Urinary bladder (tissue), 3 donors: ENCODE measurements at regions not wholly inside any gene's neighbourhood (a gene's known extent, or its start where the extent isn't known, plus 50 kb on each side); places are given as distances from the start of the nearest gene placed in this dataset.

Experiments
- DNase-seq: peaks from one replicate; pipeline ENCODE4 v3.0.0-alpha.2; 2015; ENCODE audit errors: extremely low spot score
- H3K27ac ChIP-seq: one replicate; pipeline ENCODE4 v1.5.1; 2013; ENCODE audit warnings: low read depth, mild to moderate bottlenecking, moderate library complexity
- H3K36me3 ChIP-seq: one replicate; pipeline ENCODE4 v1.6.1; 2013; ENCODE audit warnings: mild to moderate bottlenecking, moderate library complexity; ENCODE audit not compliant: insufficient read depth
- H3K4me1 ChIP-seq: one replicate; pipeline ENCODE4 v1.6.1; 2013; ENCODE audit warnings: mild to moderate bottlenecking, moderate library complexity; ENCODE audit not compliant: insufficient read depth
- H3K4me3 ChIP-seq: one replicate; pipeline ENCODE4 v1.5.1; 2013; ENCODE audit warnings: low read depth, low read length
- WGBS: extraction: QIAGEN DNeasy Blood & Tissue Kit; methylation state at CpG from one replicate; pipeline ENCODE4 v1.1.7; 2013; 5-methylcytosine and 5-hydroxymethylcytosine counted together
- donor health status: healthy with polysubstance abuse.
- donor health status: healthy.

DNA sequence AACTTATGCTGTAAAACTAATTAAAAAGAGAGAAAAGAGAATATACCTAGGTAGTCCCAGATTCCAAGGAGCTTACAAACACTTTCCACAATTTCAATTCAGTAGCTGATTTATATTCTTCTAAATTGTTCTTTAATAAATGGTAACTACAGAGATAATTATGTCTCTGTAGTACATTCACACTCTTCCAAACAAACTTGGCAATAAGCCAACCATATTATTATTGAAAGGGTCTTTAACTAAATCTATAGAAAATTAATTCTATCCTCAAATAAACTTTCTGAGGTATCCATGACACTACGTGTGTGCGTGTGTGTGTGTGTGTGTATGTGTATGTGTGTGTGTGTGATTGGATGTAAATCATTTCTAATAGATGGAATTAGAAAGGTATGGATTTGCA lies 217.4 kb upstream of the EYS start:
- Histone ChIP-seq H3K4me3 (no peak overlapping the region), H3K4me1 (no peaks in the 10 kb centered on the region), H3K27ac (no peak overlapping the region), H3K36me3 (no peaks in the 10 kb centered on the region)
- no peak for DNase-seq
- WGBS, result 91% methylated on average over 2 of the region's 2 CpGs

DNA sequence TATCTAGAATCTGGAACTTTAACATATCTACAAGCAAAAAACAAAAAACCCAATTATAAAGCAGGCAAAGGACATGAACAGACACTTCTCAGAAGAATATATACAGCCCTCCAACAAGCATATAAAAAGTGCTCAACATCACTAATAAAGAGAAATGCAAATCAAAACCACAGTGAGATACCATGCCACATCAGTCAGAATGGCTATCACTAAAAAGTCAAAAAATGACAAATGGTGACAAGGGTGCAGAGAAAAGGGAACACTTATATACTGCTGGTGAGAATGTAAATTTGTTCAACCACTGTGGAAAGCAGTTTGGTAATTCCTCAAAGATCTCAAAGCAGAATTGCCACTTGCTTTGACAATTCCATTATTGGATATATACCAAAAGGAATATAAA lies 215.0 kb upstream of the EYS start:
- no peak overlapping the region for H3K4me3 ChIP-seq
- no peaks in the 10 kb centered on the region for H3K4me1 ChIP-seq
- no peak for DNase-seq
- no peaks in the 10 kb centered on the region for H3K36me3 ChIP-seq
- no peak overlapping the region for H3K27ac ChIP-seq

DNA sequence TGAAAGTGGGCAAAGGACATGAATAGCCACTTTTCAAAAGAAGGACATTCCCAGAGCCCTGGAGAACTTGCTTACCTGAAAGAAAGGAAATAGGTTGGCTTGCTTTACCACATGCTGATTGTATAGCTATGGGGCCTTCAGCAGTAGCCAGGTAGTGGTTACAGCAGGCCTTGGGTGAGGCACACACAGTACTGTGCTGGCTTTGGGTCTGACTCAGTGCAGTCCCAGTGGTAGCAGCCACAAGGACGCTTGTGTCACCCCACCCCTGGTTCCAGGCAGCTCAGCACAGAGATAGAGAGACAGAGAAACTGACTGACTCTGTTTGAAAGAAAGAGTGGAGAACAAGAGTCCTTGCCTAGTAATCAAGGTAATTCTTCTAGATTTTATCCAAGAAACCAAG lies 201.0 kb upstream of the EYS start:
- H3K36me3 ChIP-seq, result no peaks in the 10 kb centered on the region
- 76% methylated on average over 1 of the region's 1 CpG for WGBS
- no peaks in the 10 kb centered on the region for H3K4me1 ChIP-seq
- H3K4me3 ChIP-seq, result no peak overlapping the region
- no peak overlapping the region for H3K27ac ChIP-seq
- no peak for DNase-seq

DNA sequence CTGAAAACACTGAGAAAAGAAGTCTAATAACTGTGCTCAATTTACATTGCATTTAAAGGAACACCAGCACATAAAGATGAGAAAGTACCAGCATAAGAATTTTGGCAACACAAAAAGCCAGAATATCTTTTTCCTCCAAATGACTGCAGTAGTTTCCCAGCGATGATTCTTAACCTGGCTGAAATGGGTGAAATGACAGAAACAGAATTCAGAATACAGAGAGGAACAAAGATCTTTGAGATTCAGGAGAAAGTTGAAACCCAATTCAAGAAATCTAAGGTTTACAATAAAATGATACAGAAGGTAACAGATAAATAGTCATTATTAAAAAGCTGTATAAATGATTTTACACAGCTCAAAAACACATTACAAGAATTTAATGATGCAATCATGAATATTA lies 197.0 kb upstream of the EYS start:
- no peak overlapping the region for H3K4me3 ChIP-seq
- H3K27ac ChIP-seq, result no peak overlapping the region
- DNase-seq, result no peak
- no peaks in the 10 kb centered on the region for H3K36me3 ChIP-seq
- 98% methylated on average over 1 of the region's 1 CpG for WGBS
- H3K4me1 ChIP-seq, result no peaks in the 10 kb centered on the region

DNA sequence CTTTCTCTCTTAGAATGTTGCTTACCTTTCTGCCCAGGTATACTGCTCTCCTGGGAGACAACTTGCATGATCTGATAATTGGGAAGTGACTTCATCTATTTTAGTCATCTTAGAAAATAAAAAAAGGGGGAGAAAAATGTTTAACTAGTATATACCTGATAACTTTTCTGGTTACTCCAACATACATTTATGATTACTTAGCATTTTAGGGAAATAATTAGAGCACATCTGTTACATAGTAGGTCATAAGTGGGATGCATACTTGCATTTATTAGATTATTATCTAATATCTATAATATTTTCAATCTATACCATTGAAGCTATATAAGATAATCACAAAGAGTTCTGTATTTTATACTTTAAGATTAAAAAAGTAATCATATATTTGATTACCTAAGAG lies 193.9 kb upstream of the EYS start:
- no peak for DNase-seq
- no peak overlapping the region for H3K27ac ChIP-seq
- no peak overlapping the region for H3K4me3 ChIP-seq
- no peaks in the 10 kb centered on the region for H3K36me3 ChIP-seq
- H3K4me1 ChIP-seq, result no peaks in the 10 kb centered on the region

DNA sequence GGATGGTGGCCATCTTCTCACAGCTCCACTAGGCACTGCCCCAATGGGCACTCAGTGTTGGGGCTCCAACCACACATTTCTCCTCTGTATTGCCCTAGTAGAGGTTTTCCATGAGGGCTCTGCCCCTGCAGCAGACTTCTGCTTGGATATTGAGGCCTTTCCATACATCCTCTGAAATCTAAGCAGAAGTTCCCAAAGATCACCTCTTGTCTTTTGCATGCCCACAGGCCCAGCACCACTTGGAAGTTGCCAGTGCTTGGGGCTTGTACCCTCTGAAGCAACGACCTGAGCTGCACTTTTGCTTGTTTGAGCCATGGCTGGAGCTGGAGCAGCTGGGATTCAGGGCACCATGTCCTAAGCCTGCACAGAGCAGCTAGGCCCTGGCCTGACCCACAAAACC lies 189.1 kb upstream of the EYS start:
- Histone ChIP-seq H3K4me1 (no peaks in the 10 kb centered on the region), H3K27ac (no peak overlapping the region), H3K36me3 (no peaks in the 10 kb centered on the region), H3K4me3 (no peak overlapping the region)
- DNase-seq, result no peak
- WGBS, result 31% methylated on average over 1 of the region's 1 CpG

DNA sequence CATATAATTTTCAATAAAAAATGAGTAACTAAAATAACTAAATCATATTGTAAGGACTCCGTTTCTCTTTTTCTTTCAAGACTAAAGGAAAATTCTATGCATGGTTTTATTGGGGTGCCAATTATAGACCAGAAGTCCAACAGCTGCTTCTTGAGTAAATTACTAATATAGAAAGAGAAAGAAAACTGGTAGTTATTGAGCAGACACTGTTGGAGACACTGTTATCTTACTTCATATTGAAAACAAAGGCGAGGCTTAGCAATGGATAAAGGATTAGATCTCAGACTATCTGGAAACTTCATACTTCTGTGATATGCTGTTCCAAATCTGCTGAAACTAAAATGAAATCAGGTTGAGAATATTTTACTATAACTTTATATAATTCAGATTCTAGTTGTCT lies 169.6 kb upstream of the EYS start:
- WGBS, result 76% methylated on average over 2 of the region's 2 CpGs
- Histone ChIP-seq H3K36me3 (no peaks in the 10 kb centered on the region), H3K27ac (no peak overlapping the region), H3K4me1 (no peaks in the 10 kb centered on the region), H3K4me3 (no peak overlapping the region)
- no peak for DNase-seq

DNA sequence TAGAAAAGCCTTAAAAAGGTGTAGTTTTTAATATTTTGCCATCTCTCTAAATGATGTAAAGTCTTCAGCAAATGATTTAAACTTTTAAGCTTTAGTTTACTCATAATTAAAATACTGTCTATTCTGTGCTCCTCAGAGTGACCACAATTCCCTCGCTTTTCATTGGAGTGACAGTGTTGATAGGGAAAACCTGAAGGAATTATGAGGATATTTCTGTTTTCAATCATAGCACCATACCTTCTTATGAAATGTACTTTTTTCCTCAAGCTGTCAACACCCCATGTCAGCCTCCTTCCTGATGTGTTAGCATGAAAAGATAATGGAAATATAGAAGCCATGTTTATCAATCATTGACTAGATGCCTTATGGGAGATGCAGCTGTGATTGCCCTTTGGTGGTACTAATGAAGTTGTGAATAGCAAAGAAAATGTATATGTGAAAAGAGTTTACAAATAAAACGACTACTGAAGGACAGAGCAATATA lies 145.4 kb upstream of the EYS start:
- DNase-seq, result no peak
- H3K27ac ChIP-seq, result no peak overlapping the region
- no peaks in the 10 kb centered on the region for H3K4me1 ChIP-seq
- H3K36me3 ChIP-seq, result no peaks in the 10 kb centered on the region
- no peak overlapping the region for H3K4me3 ChIP-seq
- 93% methylated on average over 2 of the region's 2 CpGs for WGBS

DNA sequence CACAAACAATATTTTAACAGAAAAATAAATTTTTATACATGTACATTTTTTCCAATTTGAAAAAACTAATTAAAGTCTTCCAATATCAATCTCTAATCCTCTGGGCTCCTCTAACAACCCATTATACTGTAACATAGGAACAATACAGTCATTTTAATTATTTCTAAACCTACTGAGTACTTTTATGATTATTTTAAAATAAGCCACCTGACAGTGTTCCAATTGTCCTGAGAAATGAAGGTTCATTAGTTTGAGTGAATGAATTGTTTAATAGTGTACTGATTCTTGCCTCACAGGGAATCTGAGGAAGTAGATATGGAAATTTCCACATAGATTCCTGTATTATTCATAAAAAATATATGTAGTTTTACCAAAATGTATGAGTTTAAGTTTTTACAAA lies 123.1 kb upstream of the EYS start:
- Histone ChIP-seq H3K36me3 (no peaks in the 10 kb centered on the region), H3K4me1 (no peaks in the 10 kb centered on the region), H3K4me3 (no peak overlapping the region), H3K27ac (no peak overlapping the region)
- DNase-seq, result no peak

DNA sequence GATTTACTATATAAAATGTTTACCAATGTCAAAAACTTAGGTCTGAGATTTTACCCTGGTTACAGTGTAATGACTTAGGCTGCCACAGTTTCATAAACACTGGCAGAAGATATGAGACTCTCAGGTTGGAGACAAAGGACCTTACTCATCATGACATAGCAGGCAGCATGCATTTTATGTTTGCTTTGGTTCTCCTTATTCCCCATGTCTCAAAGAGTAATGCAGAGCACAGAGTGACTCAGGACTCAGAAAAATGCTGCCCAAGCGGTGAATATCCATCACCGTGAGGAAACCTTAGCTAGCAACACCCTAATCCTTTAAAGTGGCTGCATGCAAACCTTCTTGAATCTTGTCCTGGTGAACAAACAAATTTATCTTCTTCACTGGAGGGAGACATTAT lies 112.1 kb upstream of the EYS start:
- Histone ChIP-seq H3K36me3 (no peaks in the 10 kb centered on the region), H3K4me3 (no peak overlapping the region), H3K27ac (no peak overlapping the region), H3K4me1 (no peaks in the 10 kb centered on the region)
- WGBS, result 88% methylated on average over 2 of the region's 2 CpGs
- DNase-seq, result no peak

DNA sequence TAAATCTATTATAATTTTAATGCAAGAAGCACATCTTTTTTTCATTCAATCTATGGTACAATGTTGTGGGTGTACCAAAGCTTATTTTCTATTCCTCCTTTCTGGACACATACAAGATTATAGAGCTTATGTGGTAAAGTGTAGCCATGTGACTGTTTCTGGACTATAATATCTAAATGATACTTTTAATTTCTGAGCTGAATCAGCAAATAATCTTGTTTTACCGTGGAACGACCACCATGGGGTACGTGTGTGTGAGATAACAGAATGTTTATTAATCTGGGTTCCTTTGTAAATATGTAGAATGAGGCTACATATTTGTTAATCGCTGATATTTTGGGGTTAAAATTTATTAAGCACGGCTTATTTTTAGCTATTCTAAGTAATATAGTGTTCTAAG lies 111.5 kb upstream of the EYS start:
- H3K4me3 ChIP-seq, result no peak overlapping the region
- no peaks in the 10 kb centered on the region for H3K36me3 ChIP-seq
- 86% methylated on average over 5 of the region's 5 CpGs for WGBS
- no peak for DNase-seq
- H3K4me1 ChIP-seq, result no peaks in the 10 kb centered on the region
- no peak overlapping the region for H3K27ac ChIP-seq

DNA sequence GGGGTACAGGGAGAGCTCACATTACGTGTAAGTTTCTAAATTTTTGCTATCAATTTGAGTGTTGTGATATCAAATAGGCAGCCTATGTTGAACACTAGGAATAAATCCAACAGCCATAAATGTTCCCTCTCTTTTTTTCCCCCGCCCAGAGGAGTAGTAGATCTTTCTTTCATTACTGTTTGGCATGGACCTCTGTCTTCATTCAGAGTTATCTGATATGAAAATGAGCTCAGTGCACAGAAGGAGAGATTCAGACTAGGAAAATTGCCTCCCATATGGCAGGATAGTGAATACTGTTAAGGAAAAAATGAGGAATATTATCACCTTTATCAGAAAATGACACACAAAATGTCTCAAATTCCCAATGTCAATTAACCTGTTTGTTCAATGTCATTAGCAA lies 110.0 kb upstream of the EYS start:
- Histone ChIP-seq H3K4me1 (no peaks in the 10 kb centered on the region), H3K27ac (no peak overlapping the region), H3K4me3 (no peak overlapping the region), H3K36me3 (no peaks in the 10 kb centered on the region)
- 74% methylated on average over 2 of the region's 2 CpGs for WGBS
- no peak for DNase-seq

DNA sequence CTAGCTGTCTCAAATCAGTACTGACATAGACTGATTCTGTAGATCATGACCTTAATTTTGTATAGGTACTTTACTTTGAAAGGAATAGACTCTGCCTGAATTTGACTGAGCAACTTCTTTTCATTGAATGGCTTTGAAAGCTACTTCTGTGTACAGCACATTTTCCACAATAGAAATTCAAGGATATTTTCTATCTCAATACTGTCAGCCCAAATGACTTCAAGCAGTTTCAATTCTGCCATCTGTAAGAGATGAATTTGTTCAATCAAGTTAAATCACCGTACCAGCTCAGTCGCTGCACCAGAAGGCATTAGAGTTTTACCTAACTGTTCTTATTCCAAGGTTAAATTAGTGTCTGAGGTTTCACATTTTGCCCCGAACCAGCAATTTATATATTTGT lies 107.0 kb upstream of the EYS start:
- H3K4me3 ChIP-seq, result no peak overlapping the region
- WGBS, result 97% methylated on average over 3 of the region's 3 CpGs
- H3K4me1 ChIP-seq, result no peaks in the 10 kb centered on the region
- no peak for DNase-seq
- no peaks in the 10 kb centered on the region for H3K36me3 ChIP-seq
- no peak overlapping the region for H3K27ac ChIP-seq

DNA sequence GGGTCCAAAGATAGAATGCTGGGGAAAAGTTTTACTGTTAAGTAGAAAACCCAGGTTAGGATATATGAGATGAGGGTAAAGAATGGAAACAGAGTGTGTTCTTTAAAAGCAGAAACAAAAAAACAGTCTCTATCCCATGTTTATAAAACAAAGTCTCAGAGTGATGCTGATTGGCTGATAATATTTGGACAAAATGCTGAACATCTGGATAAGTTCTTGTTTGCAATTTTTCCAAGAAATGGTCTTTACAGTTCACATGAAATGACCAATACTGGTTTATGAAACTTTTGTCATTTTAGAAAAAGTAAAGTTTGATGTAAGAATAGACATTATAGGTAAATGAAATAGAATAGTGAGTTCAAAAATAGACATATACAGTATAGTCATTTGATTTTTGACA lies 96.2 kb upstream of the EYS start:
- no peaks in the 10 kb centered on the region for H3K4me1 ChIP-seq
- H3K36me3 ChIP-seq, result no peaks in the 10 kb centered on the region
- no peak for DNase-seq
- no peak overlapping the region for H3K27ac ChIP-seq
- no peak overlapping the region for H3K4me3 ChIP-seq

DNA sequence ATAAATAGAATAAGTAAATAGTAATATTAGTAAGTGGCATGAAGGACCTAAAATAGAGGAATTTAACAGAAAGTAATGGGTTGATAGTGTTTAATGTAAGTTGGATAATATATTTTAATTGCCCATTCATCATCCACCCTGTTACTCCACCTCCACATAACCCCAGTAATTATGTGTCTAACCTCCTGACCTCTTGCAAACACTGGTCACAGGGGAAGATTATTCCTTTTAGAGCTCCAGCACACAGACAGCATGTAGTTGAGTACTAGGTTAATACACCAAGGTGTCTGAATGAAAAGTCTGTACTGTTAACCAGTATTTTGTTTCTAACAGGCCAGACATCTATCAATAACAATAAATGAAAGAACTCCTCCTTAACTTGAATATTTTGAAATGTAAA lies 92.4 kb upstream of the EYS start:
- Histone ChIP-seq H3K36me3 (no peaks in the 10 kb centered on the region), H3K4me1 (no peaks in the 10 kb centered on the region), H3K27ac (no peak overlapping the region), H3K4me3 (no peak overlapping the region)
- no peak for DNase-seq
